GM19372 (cell line): ENCODE measurements at regions not wholly inside any gene's neighbourhood (a gene's known extent, or its start where the extent isn't known, plus 50 kb on each side); places are given as distances from the start of the nearest gene placed in this dataset.
A peak's percentile ranks its signal among the peaks of the same experiment; 100 is the strongest.
"Not testable (repeated sequence)": the region's sequence is repeated elsewhere in the genome, so short reads cannot be mapped to it uniquely, and the experiment has no call there.

ENCODE experiments used
- ATAC-seq: cut with Tn5 transposase; IDR thresholded peaks from one replicate; pipeline ENCODE4 v1.9.1; 2021; ENCODE audit warnings: mild to moderate bottlenecking, low read depth, moderate library complexity; ENCODE audit not compliant: unreplicated experiment

DNA sequence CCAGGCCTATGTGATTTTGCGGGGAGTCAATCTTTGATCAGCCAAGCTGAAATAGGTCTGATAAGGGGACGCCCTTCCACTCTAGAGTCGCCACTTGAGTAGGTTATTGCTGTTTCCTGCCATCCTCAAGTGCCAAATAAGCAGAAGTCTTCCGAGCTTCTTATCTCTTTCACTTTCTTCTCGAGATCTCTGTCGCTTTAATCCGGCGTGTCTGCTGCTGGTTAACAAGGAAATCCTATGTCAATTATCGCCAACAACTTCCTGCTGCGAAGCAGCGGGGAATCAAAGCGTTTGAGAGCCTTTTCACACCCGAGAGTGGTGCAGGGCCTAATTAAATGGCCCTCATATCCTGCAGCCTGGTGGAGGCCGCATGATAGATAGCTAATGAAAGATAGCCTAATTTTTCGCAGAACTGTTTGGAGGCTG is 215.9 kb downstream of the RAB11FIP2 start:
- ATAC-seq = no peak

DNA sequence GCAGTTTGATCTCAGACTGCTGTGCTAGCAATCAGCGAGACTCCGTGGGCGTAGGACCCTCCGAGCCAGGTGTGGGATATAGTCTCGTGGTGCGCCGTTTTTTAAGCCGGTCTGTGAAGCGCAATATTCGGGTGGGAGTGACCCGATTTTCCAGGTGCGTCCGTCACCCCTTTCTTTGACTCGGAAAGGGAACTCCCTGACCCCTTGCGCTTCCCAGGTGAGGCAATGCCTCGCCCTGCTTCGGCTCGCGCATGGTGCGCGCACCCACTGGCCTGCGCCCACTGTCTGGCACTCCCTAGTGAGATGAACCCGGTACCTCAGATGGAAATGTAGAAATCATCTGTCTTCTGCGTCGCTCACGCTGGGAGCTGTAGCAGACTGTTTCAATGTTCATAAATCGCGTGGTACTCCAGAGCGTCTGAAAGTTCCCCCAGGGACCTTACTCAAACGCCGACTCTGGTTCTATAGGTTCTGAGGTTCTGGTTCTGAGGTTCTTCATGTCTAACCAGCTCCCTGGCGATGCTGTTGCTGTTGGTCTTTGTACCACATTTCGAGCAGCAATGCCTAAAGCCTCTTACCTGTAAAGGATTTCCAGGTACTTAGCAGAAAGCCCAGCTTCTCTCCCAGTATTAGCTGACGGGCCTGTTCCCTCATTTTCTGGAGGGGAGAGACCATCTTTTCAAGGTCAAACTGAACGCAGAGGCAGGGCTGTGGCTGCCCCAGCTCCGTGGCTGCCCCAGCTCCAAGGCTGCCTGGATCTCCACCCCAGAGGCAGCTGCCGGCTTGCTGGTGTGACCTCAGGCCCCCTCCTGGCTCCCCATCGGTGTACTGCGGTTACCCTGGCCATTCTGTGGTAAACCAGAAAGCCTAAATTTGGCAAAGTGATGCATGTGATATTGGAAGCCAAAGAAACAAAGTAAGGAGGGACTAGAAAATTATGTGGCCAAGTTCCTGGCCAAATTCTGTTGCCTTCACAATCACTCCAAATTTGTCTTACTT is 207.9 kb downstream of the RAB11FIP2 start:
- ATAC-seq = not testable (repeated sequence)

DNA sequence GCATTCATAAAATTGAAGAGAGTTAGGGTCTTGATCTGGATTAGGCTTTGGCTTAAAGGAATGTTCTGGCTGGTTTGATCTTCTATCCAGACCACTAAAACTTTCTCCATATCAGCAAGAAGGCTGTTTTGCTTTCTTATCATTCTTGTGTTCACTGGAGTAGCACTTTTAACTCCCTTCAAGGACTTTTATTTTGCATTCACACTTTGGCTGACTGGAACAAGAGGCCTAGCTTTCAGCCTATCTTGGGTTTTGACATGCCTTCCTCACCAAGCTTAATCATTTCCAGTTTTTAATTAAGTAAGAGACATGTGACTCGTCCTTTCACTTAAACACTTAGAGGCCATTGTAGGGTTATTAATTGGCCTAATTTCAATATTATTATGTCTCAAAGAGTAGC is 190.3 kb downstream of the RAB11FIP2 start:
- ATAC-seq = not testable (repeated sequence)

DNA sequence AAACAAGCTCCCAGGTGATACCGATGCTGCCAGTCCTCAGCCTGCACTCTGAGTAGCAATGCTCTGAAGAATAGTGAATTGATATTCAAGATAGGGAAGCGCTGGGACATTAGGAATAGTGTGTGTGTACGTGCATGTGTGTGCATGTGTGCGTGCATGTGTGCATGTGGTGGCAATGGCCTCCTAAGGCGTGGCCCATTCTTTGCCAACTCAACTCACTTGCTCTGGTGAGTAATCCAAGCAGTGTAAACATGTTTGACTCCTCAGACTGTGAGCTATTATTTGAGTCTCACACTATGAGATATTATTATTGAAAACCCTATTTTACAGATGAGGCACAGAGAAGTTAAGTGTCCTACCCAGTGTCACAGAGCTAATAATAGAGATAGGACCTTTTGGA is 186.6 kb downstream of the RAB11FIP2 start:
- no peak for ATAC-seq

DNA sequence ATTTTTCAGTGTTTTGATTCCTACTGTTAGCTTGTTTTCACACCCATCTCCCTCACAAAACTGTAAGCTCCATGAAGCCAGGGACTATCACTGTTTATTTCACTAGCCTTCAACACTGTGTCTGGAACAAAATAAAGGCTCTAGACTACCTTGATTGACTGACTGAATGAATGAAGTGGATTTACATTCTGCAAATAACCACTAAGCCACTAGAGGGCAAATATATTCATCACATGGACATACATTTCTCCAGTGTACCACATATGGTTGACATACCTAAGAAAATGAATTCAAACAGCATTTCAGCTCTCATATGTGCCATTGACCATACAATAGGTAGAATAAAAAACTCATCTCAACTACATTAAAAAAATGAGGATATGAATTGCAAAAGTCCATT is 185.9 kb downstream of the RAB11FIP2 start:
- ATAC-seq = peak; percentile 71

DNA sequence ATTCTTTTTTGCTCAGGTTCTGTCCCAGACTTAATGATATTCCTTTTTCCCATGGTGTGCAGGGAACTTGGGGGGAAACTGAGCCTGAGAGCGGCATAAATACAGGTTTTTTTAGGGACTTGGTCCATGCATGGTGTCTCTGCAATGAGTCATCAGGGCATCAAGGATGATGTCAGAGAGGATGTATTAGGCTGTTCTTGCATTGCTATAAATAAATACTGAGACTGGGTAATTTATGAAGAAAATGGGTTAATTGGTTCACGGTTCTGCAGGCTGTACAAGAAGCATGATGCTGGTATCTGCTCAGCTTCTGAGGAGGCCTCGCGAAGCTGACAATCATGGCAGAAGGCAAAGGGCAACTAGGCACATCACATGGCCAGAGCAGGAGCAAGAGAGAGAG is 185.4 kb downstream of the RAB11FIP2 start:
- ATAC-seq = no peak

DNA sequence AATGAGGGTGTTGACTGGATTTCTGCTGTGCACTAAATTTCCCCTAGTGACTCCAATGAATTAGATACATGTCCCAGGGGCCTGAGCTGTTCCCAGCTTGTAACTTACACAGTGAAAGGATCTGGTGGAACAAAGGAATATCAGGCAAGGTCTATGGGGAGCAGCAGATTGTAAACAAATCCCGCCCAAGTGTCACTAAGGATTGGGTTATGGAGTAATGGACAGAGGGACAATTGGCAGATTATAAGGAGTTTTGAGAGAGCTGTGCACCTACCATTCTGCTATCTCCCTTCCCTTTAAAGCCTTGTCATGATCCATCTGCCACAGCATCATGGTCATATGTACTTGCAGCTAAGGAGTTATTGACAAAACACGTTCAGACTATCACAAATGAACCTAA is 183.0 kb downstream of the RAB11FIP2 start:
- no peak for ATAC-seq

DNA sequence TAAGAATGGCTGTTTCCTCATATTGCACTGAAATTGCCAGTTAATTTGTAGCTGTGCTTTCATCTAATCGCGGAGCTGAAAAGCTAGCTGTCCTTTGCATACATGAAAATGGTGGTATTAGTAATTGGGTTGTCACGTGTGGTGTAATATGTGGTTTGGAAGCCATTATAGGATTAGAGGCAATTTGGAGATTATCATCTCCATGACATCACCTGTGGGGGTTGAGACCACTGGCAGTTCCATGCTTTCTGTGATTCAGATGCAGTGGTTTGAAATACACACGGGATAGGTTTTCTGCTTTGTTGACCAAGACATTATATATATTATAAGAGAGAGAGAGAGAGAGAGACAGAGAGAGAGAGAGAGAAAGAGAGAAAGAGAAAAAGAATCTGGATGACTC is 180.8 kb downstream of the RAB11FIP2 start:
- no peak for ATAC-seq

DNA sequence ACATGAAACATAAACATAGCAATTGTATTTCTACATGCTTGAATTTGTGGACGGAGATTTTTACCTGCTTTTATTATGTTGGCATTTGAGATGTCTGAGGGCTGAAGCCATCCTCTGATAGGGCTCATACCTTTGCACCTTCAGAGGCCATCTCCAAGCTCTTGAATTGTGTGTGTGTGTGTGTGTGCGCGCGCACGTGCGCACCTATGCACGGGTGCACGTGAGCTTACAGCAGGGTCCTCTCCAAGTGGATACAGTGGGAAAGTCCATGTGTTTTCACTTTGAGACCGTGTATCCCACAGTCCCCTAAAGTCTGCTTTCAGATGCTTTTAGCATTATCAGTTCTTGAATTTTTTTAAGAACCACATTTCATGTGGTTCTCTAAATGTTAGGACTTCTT is 178.6 kb downstream of the RAB11FIP2 start:
- ATAC-seq = no peak

DNA sequence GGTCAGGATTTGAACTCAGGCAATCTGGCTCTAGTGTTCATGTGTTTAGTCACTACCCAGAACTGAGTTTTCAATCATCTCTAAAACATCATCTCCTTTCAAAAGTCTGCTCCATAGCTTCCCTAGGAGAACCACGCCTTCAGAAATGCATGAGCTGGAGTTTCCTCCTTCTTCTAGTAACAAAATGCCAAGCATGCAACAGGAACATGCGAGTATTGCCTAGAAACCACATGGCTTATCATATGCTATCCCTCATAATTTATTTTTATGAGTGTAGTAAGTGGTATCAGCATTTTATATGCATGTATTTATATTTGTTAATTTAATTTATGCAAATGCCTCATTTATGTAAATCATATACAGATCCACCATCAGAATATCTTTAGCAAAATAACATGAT is 170.9 kb downstream of the RAB11FIP2 start:
- no peak for ATAC-seq

DNA sequence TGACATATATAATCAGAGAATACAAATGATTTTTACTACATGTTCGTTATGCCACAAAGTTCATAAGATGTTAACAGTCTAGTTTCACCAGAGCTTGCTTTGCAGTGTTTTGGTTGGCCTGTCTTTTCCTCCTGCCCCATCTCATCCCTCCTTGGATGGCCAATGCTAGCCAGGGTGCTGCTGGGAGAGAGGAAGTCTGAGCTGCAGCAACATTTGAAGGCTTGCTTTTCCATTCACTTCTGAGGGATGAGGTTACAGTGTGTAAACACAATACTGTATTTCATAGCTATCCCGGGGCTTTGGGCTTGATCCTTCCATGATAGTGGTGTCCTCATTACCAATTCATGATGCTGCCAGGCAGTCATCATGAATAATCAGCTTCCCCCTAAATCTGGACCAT is 170.5 kb downstream of the RAB11FIP2 start:
- no peak for ATAC-seq

DNA sequence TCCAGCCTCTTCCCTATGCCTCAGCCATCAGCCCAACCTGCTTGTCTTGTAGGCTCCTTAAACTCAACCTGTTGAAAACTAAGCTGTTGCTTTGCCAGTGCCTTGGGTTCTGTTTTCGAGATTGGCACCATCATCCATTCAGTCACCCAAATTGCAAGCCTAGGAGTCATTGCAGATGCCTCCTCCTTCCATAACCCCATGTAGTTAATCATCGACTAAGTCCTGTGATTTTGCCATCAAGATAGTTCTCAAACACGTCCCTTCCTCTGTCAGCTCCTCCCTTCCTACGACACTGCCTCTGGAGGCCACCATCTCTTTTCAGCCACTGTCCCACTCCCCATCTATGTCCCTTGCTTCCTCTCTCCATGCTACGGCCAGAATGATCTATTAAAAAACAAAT is 168.1 kb downstream of the RAB11FIP2 start:
- ATAC-seq = no peak

DNA sequence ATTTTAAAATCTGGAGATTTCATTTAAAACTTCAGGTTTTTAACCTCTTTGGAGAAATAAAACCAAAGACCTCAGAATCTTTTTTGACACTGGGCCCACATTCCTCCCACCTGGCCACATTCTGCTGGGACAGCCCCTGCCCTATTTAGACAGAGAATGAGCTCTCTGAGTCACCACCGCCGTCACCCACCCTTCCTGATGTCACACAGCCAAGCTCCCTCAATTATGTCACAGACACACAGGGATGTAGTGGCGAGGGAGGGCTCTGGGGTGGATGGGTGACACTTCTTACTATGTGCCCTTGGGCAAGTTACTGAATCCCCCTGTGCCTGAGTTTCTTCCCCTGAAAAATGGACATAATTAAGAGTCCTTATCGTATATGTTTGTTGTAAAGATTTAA is 162.6 kb downstream of the RAB11FIP2 start:
- ATAC-seq = no peak

DNA sequence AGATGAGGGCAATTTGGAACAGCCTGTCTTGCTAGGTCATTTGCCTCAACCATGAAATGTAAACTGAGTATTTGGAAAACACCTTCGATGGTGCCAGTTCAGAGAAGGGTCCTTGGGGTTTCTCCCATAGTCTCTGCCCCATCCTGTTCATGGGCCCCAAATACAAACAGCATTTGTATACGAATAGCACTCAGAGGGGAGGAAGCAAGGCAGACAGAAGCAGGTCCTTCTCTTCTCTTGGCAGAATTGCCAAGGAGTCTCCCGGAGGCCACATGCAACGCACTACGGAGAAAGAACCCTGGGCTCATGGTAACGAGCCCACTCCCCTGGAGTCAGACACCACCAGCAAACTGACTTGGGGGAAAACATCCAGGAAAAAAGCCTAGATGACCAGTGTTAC is 162.1 kb downstream of the RAB11FIP2 start:
- ATAC-seq = no peak

DNA sequence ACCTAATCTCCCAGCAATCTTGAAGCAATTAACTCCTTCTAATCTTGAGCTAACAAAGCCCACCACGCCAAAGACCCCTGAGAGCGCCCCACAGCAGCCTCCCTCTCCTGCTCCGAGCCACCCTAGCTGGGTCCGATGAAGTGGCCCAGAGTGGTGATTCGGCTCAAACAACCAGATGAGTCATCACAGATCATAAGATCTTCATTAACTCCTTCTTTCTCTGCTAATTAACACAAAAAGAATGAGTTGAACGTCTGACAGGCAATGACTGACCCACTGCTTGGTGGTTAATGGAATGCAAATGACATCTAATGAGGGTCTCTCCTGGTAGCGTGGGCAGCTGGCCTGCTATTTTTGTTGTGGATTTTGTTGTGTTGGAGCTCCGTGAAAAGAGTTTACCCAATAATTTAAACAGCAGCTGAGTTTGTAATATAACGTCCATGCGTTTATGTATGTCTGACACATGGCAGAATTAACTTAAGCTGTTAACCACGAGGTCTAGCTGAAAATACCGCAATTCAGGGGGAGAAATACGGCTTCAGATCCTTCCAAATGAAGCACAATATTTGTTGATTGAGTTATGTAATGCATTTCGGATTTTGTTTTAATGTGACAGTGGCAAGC is 161.4 kb downstream of the RAB11FIP2 start:
- no peak for ATAC-seq

DNA sequence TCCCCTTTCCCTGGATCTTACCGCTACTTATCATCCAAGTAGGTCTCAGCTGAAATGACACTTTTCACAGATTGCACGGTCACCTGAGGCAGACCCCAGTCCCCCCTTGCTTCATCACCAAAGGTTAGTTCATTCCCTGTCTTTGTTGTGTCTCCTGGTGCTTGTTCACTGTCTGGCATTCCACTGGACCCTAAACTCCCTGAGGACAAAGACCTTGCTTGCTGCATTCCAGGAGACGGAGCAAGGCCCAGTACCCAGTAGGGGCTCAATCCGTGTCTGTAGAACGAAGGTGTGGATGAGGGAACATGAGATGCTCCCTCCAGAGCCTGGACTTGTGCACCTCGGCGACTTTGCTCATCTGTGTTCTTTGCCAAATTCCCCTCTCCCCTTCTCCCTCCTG is 160.0 kb downstream of the RAB11FIP2 start:
- ATAC-seq = no peak

DNA sequence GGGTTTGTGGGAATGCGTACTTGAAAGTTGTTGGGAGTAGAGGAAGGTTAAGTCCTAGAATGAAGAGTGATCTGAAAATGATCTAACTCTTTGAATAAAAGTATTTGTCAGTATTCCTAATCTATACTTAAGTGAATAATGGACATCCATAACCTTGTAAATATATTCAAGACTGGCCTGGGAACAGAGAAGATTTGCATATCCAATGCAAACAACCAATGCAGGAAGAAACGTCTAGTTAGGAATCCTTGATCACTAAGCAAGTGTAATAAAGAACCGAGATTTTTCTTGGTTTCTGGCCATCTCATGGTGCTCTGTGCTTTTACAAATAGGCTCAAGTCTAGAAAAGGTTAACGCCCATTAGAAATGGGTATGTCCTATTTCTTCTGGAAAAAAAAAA is 157.1 kb downstream of the RAB11FIP2 start:
- no peak for ATAC-seq

DNA sequence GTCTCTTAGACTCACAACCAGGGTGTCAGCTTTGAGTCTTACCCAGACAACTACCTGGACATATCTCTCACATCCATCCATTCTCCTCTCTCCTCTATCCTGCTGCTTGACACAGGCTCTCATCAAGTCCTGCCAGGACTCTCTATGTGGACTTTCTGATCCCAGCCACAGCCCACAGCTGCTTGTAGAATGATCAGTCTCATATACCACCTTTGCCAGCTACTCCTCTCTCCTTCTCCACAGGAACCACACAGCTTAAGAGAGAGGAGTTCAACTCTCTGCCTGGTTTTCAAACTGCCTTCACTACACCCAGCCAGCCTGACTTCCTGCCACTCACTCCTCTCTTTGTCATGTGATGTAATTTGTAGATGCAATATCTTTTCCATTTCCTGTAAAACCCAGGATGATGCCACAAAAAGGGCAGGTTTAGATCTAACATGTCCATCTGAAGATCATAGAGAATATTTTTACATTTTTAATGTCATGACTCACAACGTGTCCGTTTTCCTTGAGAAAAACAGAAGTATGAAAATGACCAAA is 154.0 kb downstream of the RAB11FIP2 start:
- ATAC-seq = no peak

DNA sequence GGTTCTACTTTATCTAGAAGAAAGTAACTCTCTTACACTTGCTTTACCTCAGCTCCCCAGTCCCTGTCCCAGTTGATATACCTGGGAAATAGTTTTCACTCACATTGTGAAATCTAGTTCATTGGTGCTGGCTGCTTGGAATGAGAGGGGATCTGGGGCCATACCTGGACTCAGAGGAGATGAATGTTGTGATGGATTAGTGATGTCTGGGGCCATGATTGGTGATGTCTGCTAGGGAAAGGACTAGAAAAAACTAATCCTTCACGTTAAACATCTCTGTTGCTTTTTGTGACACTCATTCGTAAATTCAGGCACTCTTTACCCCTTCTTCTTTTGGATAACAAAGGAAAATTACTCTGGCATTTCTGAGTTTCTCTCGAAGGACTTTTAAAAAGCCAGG is 152.4 kb downstream of the RAB11FIP2 start:
- ATAC-seq = no peak

DNA sequence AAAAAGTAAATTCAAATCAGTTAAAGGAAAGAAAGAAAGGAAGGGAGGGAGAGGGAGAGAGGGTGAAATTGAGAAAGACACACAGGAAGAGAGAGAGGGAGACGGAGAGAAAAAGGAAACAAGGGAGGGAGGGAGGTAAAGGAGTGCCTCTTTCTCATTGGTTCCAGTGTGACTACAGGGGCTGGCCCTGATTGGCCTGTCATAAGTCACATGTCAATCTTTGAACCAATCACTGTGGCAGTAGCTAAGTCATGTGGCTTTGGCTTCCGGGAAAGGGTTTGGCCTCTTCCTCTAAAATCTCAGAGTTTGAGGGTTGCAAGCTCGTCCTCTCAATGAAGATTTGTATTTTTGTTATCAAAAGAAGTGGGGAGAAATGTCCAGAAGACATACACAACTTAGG is 150.2 kb downstream of the RAB11FIP2 start:
- no peak for ATAC-seq

DNA sequence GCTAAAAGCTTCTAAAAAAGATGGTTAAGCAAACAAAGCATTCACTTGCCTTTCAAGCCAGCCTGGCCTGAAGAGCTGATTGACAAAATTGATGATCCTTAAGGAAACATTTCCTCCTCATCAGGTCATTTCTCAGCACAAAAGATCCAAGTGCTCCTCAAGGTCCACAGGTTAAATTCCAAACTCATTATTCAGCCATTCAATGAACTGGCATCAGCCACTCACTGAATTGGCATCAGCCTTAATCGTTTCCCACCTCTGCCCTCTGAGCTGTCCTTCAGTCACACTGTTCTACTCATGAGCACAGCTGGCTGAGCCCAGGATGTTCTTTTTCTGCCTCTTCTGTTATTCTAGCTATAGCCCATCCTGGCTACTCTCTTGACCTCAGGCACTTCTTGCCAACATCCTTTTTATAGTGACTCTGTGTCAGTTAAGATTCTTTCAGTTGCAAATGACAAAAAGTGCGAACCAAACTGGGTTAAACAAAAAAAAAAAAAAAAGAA is 147.5 kb downstream of the RAB11FIP2 start:
- ATAC-seq = no peak
